ENCODE measurements at regions not wholly inside any gene's neighbourhood (a gene's known extent, or its start where the extent isn't known, plus 50 kb on each side); places are given as distances from the start of the nearest gene placed in this dataset.

DNA sequence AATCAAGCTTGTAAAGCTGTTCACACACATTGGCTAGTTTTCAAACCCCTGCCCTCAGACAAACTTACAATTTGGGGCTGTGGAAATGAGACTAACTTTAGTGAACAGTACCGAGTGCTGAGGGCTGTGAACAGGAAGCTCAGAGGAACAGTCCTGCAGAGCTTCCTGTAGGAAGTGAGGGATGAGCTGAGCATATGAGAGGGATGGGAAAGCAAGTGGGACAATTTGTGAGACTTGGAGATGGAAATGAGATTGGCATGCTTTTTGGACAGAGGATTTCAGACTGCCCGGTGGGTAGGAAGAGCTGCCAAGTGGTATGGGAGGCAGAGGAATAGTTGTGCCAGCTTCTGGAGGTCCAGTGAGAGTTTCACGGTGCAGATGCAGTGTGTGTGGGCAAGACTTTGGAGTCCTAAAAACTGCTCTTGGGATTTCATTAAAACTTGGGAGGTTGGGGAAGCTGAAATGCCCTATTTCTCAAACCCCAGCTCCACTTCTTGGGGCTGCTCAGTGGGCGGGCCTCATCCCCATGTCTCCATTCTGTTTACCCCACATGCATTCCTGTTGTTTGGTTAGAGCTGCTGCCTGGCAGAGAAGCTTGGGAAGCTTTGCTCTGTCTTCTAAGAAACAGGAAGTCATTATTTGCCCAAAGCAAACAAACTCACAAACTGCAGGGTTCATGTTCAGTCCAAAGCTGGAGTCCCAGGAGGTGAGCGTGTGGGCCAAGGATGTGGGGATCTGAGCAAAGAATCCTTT lies 267.5 kb downstream of the ZSWIM6 start:
- Histone ChIP-seq H3K27ac (ENCODE audit: low read depth, low read length) (no peak overlapping the region), H3K4me3 (ENCODE audit: low read length) (no peak overlapping the region), H3K79me2 (ENCODE audit: control insufficient read depth, low read length) (no peaks in the 10 kb centered on the region), H3F3A (ENCODE audit: control insufficient read depth, insufficient read depth) (no peaks in the 10 kb centered on the region), H4K20me1 (ENCODE audit: control insufficient read depth, insufficient read depth, low read depth, low read length) (no peaks in the 10 kb centered on the region), H3K27me3 (ENCODE audit: control insufficient read depth, low read length) (peaks cover 4% of the 10 kb centered on the region; the same call in 1 of the 2 replicates), H3K4me1 (ENCODE audit: control insufficient read depth, low read length) (no peaks in the 10 kb centered on the region), H3K9me3 (ENCODE audit: control insufficient read depth, insufficient read depth, low read length) (no peaks in the 10 kb centered on the region), H3K36me3 (ENCODE audit: control insufficient read depth, low read length) (no peaks in the 10 kb centered on the region), H3K9me2 (replicated peaks; ENCODE audit: control insufficient read depth, low read length) (no peaks in the 10 kb centered on the region), H3K4me2 (ENCODE audit: low read length) (no peak overlapping the region)
- TF ChIP-seq CTCF (IDR thresholded peaks at IDR 0.05; ENCODE audit: low read depth, low read length, poor library complexity, severe bottlenecking) = no peak
- no peak for TF ChIP-seq EZH2phosphoT487 (IDR thresholded peaks at IDR 0.05; ENCODE audit: borderline replicate concordance, low read length)

DNA sequence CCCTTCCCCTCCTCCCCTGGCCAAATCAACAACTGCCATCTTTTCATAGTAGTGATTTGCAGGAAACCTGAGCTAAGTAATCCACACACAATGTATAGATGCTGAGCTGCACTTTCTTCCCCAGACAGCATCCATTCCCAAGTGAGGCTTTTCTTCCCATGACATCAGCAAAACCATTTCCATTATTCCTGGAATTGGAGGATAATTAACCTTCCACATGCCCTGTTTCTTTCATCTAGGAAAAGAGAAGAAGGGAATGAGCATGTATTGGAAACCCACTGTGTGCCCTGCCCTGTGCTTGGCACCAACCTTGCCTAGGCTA lies 268.0 kb downstream of the ZSWIM6 start:
- Histone ChIP-seq H3K4me1 (ENCODE audit: control insufficient read depth, low read length) (no peaks in the 10 kb centered on the region), H3K9me2 (replicated peaks; ENCODE audit: control insufficient read depth, low read length) (no peaks in the 10 kb centered on the region), H3K4me2 (ENCODE audit: low read length) (no peak overlapping the region), H3F3A (ENCODE audit: control insufficient read depth, insufficient read depth) (no peaks in the 10 kb centered on the region), H3K9me3 (ENCODE audit: control insufficient read depth, insufficient read depth, low read length) (no peaks in the 10 kb centered on the region), H3K27me3 (ENCODE audit: control insufficient read depth, low read length) (peaks cover 4% of the 10 kb centered on the region; the same call in 1 of the 2 replicates), H3K27ac (ENCODE audit: low read depth, low read length) (no peak overlapping the region), H3K4me3 (ENCODE audit: low read length) (no peak overlapping the region), H3K79me2 (ENCODE audit: control insufficient read depth, low read length) (no peaks in the 10 kb centered on the region), H4K20me1 (ENCODE audit: control insufficient read depth, insufficient read depth, low read depth, low read length) (no peaks in the 10 kb centered on the region), H3K36me3 (ENCODE audit: control insufficient read depth, low read length) (no peaks in the 10 kb centered on the region)
- TF ChIP-seq EZH2phosphoT487 (IDR thresholded peaks at IDR 0.05; ENCODE audit: borderline replicate concordance, low read length) (no peak), CTCF (IDR thresholded peaks at IDR 0.05; ENCODE audit: low read depth, low read length, poor library complexity, severe bottlenecking) (no peak)

DNA sequence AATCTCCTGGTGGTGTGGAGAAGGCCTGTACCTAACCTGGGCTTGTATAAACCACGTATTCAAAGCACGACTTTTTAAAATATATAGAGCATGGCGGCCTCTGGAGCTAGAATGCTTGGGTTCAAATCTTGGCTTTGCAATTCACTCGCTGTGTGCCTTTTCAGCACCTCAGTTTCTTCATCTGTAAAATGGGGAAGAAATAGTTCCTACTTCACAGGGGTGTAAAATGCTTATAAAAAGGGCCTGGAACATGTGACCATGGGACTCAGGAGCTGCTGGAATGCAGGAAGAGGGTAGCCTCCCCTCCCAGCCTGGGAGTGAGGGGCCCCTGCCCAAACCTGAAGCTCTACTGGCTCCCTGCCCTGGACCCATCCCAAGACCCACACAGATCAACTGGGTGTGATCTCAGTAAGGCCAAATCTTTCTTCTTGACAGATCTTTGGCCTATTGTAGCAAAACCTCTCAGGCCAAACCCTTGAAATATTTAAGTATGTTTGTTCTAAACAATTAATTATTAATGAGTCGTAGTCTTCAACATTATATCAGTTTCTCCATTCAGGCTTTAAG lies 269.0 kb downstream of the ZSWIM6 start:
- no peaks in the 10 kb centered on the region for H3K36me3 ChIP-seq (ENCODE audit: control insufficient read depth, low read length)
- H3K27ac ChIP-seq (ENCODE audit: low read depth, low read length) = no peak overlapping the region
- no peak overlapping the region for H3K4me2 ChIP-seq (ENCODE audit: low read length)
- H3K9me3 ChIP-seq (ENCODE audit: control insufficient read depth, insufficient read depth, low read length) = no peaks in the 10 kb centered on the region
- no peak for TF ChIP-seq EZH2phosphoT487 (IDR thresholded peaks at IDR 0.05; ENCODE audit: borderline replicate concordance, low read length)
- no peak for TF ChIP-seq CTCF (IDR thresholded peaks at IDR 0.05; ENCODE audit: low read depth, low read length, poor library complexity, severe bottlenecking)
- no peaks in the 10 kb centered on the region for H3K9me2 ChIP-seq (replicated peaks; ENCODE audit: control insufficient read depth, low read length)
- no peaks in the 10 kb centered on the region for H3F3A ChIP-seq (ENCODE audit: control insufficient read depth, insufficient read depth)
- H3K79me2 ChIP-seq (ENCODE audit: control insufficient read depth, low read length) = no peaks in the 10 kb centered on the region
- no peak overlapping the region for H3K4me3 ChIP-seq (ENCODE audit: low read length)
- H4K20me1 ChIP-seq (ENCODE audit: control insufficient read depth, insufficient read depth, low read depth, low read length) = no peaks in the 10 kb centered on the region
- H3K27me3 ChIP-seq (ENCODE audit: control insufficient read depth, low read length) = peaks cover 4% of the 10 kb centered on the region; the same call in 1 of the 2 replicates
- no peaks in the 10 kb centered on the region for H3K4me1 ChIP-seq (ENCODE audit: control insufficient read depth, low read length)

Measured in DOHH2 (cell line).